HG02571 (cell line): ENCODE measurements at regions not wholly inside any gene's neighbourhood (a gene's known extent, or its start where the extent isn't known, plus 50 kb on each side); places are given as distances from the start of the nearest gene placed in this dataset.
"Not testable (repeated sequence)": the region's sequence is repeated elsewhere in the genome, so short reads cannot be mapped to it uniquely, and the experiment has no call there.

Experiments used
- ATAC-seq: cut with Tn5 transposase; IDR thresholded peaks from one replicate; pipeline ENCODE4 v1.9.1; 2021; ENCODE audit warnings: mild to moderate bottlenecking, moderate library complexity; ENCODE audit not compliant: unreplicated experiment

DNA sequence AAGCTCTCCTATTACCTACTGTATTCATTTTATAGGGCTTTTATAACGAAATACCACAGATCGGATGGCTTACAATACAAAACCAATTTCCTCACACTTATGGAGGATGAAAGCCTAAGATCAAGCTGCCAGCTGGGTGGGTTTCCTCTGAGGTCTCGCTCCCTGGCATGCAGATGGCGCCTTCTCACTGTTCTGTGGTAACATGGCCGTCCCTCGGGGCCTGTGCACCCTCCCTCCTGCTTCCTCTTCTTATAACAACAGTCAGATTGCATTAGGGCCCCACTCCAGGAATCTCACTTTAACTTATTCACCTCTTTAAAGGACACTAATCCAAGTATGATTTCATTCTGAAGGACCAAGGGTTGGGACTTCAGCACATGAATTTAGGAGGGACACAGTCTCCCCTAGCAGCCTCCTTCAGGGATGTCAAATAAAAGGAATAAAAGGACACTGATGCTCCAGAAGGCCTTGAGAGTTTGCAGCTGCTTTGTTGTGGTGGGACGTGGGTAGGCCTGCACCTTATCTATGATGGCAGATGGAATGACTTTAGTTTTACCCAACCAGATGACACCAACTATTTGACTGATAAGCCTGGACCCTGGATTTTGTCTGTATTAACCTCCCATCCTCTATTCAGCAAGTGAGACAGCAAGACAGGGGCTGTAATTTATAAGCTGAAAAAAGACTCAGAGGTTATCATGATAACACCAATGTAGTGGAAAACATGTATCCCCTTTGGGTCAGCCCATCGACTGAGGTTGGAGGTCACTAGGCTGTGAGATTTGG, 455.3 kb downstream of the TMEM121 start:
- not testable (repeated sequence) for ATAC-seq

DNA sequence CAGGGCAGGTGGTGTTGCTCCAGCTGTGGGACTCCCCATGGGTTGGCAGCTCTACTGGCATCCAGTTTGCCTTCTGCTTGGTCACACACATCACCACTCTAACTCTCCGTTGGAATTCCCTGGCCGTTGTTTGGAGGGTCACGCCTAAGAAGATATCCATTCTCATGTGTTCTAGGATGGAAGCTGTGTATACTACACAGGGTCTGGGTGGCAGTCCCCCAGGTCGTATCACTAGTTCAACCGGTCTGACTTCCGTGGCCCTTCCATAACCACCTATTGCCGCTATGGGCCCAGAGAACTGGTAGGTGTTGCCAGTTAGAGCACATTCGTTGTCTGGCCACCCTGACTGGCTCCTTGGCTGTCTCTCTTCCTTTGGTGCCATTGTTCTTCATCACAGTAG, 456.3 kb downstream of the TMEM121 start:
- no peak for ATAC-seq

DNA sequence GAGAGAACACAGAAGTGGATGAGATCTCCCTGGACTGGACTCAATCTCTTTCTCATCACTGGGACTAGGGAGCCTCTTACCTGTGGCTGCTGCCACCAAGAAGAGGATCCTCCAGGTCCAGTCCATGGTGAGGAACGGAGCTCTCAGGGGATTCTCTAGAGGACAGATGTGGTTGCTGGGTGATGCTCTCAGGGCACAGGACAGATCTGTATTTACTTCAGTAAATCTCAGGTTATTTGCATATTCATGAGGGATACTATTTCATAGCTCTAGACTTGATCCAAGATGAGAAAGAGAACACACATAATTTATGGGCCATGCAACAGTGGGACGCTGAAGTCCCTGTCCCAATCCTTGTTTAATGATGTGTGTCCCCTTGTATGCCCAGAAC, 460.5 kb downstream of the TMEM121 start:
- no peak for ATAC-seq

DNA sequence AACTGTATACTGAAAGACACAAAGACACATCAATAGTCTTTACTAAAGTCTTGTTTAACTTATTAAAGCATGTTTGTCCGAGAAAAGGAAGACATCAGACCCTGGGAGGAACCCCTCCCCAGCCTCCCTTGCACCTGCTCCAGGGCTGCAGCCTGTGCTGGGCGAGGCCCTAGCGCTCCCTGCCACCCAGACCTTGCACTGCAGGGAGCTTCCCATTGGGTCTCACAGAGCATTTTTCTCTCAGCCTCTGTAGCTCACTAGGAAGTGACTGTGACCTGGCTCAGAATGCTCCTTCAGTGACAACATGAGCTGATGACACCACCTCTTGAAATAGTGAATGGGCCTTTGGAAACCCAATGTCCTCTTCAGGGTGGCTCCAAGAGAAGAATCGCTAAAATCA, 461.2 kb downstream of the TMEM121 start:
- ATAC-seq, result no peak

DNA sequence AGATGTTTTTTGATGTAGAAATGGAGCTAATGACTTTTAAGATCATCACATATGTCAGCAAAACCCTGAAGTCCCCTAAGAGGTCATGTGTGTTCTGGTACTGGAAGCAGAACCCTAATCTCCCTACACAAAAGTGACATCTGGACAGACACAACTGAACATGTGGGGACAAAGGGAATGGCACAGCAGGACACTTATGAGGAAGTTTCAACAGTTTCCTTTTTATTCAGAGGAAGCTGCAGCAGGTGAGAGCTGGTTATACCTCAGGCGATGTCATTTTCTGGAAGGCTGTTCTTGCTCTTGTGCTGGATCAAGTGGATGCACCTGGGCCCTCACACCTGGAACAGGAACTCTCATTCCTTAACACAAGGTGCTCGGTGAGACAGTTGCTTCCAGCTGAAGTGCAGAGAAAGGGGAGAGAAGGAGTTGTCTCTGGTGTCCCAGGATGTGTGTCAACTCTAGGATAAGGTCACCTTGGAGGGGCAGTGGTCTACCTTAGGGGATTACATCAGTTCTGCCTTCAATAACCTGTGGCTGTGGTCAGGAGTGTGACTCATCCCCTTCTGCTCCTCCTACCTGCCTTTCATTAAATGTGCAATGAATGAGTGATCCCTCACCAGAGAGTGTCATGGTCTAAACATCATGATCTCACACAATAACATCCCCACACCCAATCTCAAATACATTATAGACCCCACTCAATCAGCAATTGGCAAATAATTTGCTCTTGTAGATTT, 463.4 kb downstream of the TMEM121 start:
- ATAC-seq, result no peak

DNA sequence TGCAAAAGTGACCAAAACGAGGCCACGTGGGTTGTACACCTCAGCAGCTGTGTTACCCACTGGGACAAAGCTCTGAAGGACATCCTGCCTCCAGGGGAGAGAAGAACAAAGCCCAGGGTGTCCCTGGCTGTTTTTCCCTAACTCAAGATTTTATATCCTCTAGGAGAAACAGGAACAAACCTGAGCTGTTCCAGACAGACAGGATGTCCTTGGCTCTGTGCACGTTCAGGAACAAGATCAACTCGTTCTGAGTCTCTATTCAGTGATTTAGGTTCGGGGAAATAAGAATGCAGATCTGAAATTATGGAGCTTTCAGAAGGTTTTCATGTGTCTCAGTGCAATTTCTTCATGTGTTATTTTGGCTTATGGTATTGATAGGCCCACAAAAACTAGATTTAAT, 465.3 kb downstream of the TMEM121 start:
- ATAC-seq, result not testable (repeated sequence)

DNA sequence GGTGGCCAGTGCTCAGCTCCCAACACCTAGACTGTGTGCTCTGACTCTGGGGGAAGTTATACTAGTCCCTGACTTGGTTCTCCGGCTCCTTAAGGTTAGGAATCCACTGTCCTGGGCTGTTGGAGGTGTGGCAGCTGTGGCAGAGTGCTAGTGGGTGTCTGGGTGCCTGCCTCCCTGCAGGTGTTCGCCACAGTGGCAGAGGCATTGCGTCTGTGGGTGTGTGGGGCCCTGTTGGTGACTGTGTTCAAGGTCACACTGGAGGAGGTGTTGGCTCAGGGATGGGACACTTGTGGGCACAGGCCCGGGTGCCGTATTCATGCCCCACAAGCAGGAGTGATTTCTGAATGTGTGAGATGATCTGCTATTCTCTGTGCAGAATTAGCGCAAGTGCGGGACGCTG, 467.4 kb downstream of the TMEM121 start:
- ATAC-seq, result no peak

DNA sequence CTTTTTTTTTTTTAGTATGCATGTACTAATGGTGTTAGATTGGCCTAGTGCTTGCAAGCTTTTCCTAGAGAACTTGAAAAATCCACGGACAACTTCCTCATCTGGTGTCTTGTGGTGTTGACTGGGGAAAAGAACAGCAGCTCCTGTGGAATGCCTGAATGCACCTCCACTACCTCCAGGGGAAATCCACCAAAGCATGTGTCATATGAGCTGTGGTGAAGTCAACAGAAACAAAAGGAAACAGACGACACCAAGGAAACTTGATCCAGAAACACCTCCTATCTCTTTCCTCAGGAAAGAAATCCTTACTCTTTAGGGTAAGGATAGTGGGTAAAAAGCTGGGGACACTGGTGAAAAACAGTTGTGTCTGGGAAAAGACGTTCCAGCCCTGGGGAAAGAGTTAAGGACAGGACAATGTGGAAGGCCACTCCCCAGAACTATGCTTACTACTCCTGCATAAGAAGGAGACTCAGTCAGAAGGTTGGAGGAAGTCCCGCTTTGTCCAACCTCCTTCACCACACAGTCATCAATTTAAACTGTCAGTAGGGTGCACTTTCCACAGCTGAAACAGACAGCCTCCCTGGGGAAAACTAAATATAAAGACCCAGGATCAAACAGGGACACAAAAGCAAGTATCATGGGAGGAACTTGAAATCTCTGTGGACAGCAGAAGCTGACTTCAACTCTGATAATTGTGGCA, 468.8 kb downstream of the TMEM121 start:
- not testable (repeated sequence) for ATAC-seq

DNA sequence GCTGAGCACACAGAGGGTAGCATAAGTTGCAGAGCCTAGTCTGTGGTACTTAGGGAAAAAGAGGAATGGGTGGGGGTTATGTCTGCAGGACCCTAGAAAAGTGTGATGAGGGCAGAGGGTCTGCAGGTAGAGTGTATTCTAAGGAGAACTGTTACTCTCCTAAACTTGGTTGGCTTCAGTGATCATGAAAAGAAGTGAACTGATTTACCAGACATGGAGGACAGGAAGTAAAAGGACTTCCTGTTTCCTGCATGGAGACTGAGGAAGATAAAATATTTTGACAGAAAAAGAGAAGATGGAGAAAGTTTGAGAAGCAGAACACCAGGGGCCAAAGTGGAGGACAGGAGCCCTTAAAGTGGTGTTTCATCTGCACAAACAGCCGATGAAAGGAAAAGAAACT, 472.2 kb downstream of the TMEM121 start:
- ATAC-seq, result not testable (repeated sequence)

DNA sequence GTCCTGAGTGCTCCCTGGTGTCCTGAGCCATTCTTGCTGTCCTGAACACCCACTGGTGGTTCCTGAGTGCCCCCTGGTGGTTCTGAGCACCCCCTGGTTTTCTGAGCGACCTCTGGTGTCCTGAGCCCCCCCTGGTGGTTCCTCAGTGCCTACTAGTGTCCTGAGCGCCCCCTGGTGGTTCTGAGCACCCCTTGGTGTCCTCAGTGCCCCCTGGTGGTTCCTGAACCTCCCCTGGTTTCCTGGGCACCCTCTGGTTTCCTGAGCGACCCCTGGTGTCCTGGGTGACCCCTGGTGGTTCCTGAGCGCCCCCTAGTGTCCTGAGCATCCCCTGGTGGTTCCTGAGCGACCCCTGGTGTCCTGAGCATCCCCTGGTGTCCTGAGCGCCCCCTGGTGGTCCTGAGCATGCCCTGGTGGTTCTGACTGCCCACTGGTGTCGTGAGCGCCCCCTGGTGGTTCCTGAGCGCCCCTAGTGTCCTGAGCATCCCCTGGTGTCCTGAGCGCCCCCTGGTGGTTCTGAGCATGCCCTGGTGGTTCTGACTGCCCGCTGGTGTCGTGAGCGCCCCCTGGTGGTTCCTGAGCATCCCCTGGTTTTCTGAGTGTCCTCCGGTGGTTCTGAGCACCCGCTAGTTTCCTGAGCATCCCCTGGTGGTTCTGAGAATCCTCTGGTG, 473.1 kb downstream of the TMEM121 start:
- ATAC-seq, result peak; percentile 97

DNA sequence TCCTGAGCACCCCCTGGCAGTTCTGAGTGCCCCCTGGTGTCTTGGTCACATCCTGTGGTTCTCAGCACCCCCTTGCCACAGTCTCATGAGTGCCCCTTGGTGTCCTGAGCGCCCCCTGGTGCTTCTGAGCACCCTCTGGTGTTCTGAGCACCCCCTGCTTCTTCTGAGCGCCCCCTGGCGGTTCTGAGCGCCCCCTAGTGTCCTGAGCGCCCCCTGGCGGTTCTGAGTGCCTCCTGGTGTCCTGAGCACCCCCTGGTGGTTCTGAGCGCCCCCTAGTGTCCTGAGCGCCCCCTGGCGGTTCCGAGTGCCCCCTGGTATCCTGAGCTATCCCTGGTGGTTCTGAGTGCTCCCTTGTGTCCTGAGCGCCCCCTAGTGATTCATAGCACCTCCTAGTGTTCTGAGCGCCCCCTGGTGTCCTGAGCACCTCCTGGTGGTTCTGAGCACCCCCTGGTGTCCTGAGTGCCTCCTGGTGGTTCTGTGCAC, 473.7 kb downstream of the TMEM121 start:
- peak; percentile 44 for ATAC-seq

DNA sequence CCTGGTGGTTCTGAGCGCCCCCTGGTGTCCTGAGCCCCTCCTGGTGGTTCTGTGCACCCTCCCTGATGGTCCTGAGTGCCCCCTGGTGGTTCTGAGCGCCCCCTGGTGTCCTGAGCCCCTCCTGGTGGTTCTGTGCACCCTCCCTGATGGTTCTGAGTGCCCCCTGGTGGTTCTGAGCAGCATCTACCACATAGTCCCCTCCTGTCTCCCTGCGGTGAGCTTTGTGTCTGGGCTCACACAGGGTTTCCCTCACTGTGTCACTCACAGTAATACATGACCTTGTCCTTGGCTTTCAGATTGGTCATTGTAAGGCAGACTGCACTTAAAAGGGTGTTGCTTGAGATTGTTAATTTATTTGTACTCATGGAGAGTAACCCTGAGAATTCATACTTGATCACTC, 474.9 kb downstream of the TMEM121 start:
- ATAC-seq, result not testable (repeated sequence)

DNA sequence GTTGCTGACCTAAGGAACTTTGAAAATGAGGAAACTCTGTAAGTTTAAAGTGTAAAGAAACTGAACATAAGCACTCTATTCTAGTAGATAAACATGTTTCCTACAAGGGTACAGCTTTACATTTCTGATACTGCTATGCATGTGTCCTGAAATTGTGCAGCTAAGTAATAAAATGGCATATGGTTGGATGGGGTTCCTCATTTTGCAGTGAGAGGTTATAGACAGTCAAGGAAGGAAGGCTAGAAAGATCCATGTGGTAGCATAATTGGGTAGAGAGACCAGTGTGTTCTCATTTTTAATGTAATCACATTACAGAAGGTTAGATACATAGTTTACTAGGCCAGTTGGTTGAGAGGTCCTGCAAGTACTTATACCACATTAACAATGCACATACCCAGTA, 477.0 kb downstream of the TMEM121 start:
- no peak for ATAC-seq

DNA sequence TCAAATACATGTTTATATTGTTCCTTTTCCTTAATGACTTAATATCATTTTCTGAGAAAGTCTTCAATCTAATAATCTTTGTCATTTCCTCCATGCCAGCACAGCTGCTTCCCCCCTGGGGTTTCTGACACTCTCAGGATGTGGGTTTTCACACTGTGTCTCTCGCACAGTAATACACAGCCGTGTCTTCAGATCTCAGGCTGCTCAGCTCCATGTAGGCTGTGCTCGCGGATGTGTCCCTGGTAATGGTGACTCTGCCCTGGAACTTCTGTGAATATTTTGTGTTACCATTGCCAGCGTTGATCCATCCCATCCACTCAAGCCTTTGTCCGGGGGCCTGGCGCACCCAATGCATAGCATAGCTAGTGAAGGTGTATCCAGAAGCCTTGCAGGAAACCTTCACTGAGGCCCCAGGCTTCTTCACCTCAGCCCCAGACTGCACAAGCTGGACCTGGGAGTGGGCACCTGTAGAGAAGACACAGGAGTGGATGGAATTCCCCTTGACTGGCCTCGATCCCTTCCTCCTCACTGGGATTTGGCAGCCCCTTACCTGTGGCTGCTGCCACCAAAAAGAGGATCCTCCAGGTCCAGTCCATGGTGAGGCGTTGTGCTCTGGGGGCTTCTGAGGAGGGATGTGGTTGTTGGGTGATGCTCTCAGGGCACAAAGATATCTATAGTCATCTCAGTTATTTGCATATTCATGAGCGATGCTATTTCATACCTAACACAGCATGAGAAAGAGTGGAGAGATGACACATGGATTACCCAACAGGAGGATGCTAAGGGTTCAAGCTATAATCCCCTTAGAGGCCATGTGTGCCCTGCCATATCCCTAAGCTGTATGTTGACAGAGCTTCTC, 478.8 kb downstream of the TMEM121 start:
- not testable (repeated sequence) for ATAC-seq

DNA sequence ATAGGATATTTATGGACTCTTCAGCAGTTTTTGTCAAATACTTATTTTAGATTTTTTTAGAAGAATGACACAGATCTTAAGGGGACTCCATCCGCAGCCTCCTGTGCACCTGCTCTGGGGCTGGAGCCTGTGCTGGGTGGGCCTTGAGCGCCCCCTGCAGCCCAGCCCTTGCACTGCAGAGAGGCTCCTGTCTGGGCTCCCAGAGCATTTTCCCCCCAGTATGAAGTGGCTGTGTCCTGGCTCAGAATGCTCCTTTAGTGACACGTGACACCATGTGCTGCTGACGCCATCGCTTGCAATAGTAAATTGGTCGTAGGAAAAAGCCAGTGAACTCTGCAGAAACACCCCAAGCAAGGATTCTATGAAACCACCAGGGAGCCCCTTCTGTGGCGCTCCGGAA, 479.7 kb downstream of the TMEM121 start:
- ATAC-seq, result not testable (repeated sequence)

DNA sequence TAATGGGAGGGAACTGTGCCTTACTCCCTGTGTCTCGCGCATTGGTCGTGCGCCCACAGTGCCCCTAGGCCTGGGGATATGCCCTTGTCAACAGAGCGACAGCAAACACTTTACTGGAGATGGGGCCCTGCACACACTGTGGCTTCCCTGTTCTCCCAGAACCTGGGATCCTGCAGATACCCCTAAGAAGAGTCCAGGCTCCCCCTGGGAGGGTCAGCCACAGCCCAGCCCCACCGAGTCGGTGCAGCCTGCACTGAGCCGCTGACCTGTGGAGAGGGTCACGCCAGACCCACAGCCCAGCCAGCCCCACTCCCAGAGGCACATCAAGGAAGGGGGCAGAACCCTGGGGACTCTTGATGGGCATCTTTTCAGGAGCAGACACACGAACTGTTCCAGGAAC, 480.3 kb downstream of the TMEM121 start:
- not testable (repeated sequence) for ATAC-seq

DNA sequence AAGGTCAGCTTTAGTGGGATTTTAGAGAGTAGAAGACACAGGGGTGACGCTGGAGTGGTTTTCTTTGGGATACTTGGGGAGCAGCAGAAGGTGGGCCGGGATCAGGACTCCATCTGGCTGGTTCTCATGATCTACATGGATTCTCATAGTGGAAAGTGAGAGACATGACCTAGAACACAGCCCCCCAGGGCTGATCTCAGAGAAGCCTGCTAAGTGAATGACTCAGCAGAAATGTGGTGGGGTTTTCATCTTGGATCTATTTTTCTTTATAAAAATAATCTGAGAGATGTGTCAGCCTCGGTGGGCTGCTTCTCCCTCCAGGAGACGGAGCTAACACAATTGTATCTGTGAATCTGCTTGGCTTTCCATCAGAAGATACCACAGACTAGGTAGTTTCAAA, 484.4 kb downstream of the TMEM121 start:
- no peak for ATAC-seq

DNA sequence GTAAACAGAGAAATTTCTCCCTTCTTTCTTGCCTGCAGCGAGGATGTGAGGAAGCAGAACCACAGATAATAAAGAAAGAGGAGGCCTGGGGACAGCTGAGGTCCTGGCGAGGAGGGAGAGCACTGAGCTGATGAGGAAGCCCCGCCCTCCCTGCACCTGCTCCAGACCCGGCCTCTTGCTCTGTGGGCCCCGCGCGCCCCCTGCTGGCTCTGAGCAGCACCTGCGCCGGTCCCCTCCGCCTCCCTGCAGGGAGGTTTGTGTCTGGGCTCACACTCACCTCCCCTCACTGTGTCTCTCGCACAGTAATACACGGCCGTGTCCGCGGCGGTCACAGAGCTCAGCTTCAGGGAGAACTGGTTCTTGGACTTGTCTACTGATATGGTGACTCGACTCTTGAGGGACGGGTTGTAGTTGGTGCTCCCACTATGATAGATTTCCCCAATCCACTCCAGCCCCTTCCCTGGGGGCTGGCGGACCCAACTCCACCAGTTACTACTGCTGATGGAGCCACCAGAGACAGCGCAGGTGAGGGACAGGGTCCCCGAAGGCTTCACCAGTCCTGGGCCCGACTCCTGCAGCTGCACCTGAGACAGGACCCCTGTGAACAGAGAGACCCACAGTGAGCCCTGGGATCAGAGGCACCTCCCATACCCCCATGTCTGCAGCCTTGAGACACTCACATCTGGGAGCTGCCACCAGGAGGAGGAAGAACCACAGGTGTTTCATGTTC, 485.4 kb downstream of the TMEM121 start:
- not testable (repeated sequence) for ATAC-seq

DNA sequence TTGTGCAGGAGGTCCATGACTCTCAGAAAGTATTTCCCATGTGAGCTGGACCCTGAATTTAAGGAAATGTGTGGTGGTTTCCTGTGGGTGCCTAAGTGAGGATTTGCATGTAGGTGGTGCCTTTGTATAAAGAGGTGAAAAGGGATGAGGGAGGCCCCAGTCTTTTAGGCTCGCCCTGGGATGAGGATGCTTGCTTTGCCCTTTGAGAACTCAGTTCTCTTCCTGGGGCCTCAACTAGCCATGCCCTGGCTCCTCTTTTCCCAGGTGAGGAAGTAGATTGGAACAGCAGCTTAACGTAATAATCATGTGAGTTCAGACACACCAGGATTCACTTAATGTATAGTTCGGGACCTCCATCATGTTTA, 486.0 kb downstream of the TMEM121 start:
- not testable (repeated sequence) for ATAC-seq
